Astrocyte (in vitro differentiated cells and primary cell): ENCODE measurements at regions not wholly inside any gene's neighbourhood (a gene's known extent, or its start where the extent isn't known, plus 50 kb on each side); places are given as distances from the start of the nearest gene placed in this dataset.

Experiments
- DNase-seq: peaks from one replicate; pipeline ENCODE4 v3.0.0-alpha.2; 2010; ENCODE audit warnings: low read depth
- FAIRE-seq: peaks from 2 replicates; lab custom pipeline; 2011; peaks lifted over from hg19 to GRCh38; lab: Jason Lieb, UNC
- H2AFZ ChIP-seq: 2 replicates; pipeline ENCODE4 v1.6.0; 2012; ENCODE audit warnings: low read depth, low read length, inconsistent platforms
- H3K27ac ChIP-seq: 2 replicates; pipeline ENCODE4 v1.5.1; 2011; ENCODE audit warnings: low read depth, low read length, inconsistent platforms
- H3K27me3 ChIP-seq: 2 replicates; pipeline ENCODE4 v1.6.0; 2011; ENCODE audit warnings: low read length, inconsistent platforms; ENCODE audit not compliant: insufficient read depth
- H3K36me3 ChIP-seq: 2 replicates; pipeline ENCODE4 v1.5.1; 2011; ENCODE audit warnings: low read length, inconsistent platforms; ENCODE audit not compliant: insufficient read depth
- H3K4me1 ChIP-seq: 2 replicates; pipeline ENCODE4 v1.5.1; 2011; ENCODE audit warnings: low read length, inconsistent platforms; ENCODE audit not compliant: insufficient read depth
- H3K4me2 ChIP-seq: 2 replicates; pipeline ENCODE4 v1.6.0; 2012; ENCODE audit warnings: low read length, inconsistent platforms
- H3K4me3 ChIP-seq: 2 replicates; pipeline ENCODE4 v1.5.1; 2011; ENCODE audit warnings: low read depth, mild to moderate bottlenecking, low read length, inconsistent platforms; ENCODE audit not compliant: insufficient read depth
- H3K79me2 ChIP-seq: 2 replicates; pipeline ENCODE4 v1.6.0; 2012; ENCODE audit warnings: mild to moderate bottlenecking, low read length, inconsistent platforms; ENCODE audit not compliant: insufficient read depth
- H3K9ac ChIP-seq: 2 replicates; pipeline ENCODE4 v1.6.0; 2012; ENCODE audit warnings: mild to moderate bottlenecking, low read length, inconsistent platforms
- H3K9me3 ChIP-seq: 2 replicates; pipeline ENCODE4 v1.5.1; 2012; ENCODE audit warnings: low read depth, mild to moderate bottlenecking, low read length, inconsistent platforms; ENCODE audit not compliant: insufficient read depth
- H4K20me1 ChIP-seq: 2 replicates; pipeline ENCODE4 v1.6.0; 2012; ENCODE audit warnings: low read length, inconsistent platforms; ENCODE audit not compliant: insufficient read depth
- H3K27ac Mint-ChIP-seq: one replicate; pipeline ENCODE4 v1.8.0; 2021; ENCODE audit warnings: mild to moderate bottlenecking, mixed read lengths; ENCODE audit not compliant: unreplicated experiment
- H3K27me3 Mint-ChIP-seq: one replicate; pipeline ENCODE4 v1.8.0; 2021; ENCODE audit warnings: low read depth, mixed read lengths; ENCODE audit not compliant: unreplicated experiment
- H3K36me3 Mint-ChIP-seq: one replicate; pipeline ENCODE4 v1.8.0; 2021; ENCODE audit warnings: low read depth, mixed read lengths; ENCODE audit not compliant: unreplicated experiment
- H3K4me1 Mint-ChIP-seq: one replicate; pipeline ENCODE4 v1.8.0; 2021; ENCODE audit warnings: low read depth, mixed read lengths; ENCODE audit not compliant: unreplicated experiment
- H3K4me3 Mint-ChIP-seq: one replicate; pipeline ENCODE4 v1.8.0; 2021; ENCODE audit warnings: mild to moderate bottlenecking, moderate library complexity, mixed read lengths; ENCODE audit not compliant: unreplicated experiment
- H3K9me3 Mint-ChIP-seq: one replicate; pipeline ENCODE4 v1.8.0; 2021; ENCODE audit warnings: mild to moderate bottlenecking, mixed read lengths; ENCODE audit not compliant: unreplicated experiment
- EZH2 ChIP-seq: IDR thresholded peaks from 2 replicates; pipeline ENCODE4 v1.6.1; 2012; ENCODE audit warnings: mild to moderate bottlenecking, low read length, inconsistent platforms; ENCODE audit not compliant: insufficient read depth
- TF ChIP-seq, protein P1 (sequence below): IDR thresholded peaks from 2 replicates; pipeline ENCODE4 v1.5.1; 2011; ENCODE audit warnings: low read depth, mild to moderate bottlenecking, inconsistent platforms, low read length, moderate library complexity; ENCODE audit not compliant: insufficient read depth

DNA sequence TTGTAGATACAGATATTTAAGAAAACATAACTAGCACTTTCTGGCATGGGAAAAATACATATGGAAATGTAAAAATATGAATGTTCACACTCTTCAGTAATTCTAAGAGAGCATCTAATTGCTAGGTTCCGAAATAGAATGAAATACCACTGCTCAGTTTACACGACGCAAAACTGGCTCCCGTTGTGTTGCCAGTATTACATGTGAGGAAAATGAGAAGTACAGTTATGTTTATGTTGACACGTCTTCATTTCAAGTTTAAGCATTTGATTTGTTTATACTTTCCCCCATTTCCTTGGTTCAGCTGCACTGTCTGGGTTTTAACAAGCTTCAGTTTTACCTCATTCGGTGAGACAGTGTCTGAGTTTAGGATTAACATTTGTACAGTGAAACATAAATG, 275.8 kb upstream of the SEMA3D start:
- H3K4me1 Mint-ChIP-seq: peaks cover 4% of the 10 kb centered on the region
- no peaks in the 10 kb centered on the region for H3K36me3 ChIP-seq
- no peaks in the 10 kb centered on the region for H3K9me3 Mint-ChIP-seq
- no peak overlapping the region for H3K4me3 ChIP-seq
- H3K4me3 Mint-ChIP-seq: no peak overlapping the region
- no peak for DNase-seq
- no peak overlapping the region for H3K9ac ChIP-seq
- no peak overlapping the region for H3K27ac ChIP-seq
- no peak overlapping the region for H3K4me2 ChIP-seq
- H3K9me3 ChIP-seq: no peaks in the 10 kb centered on the region
- peaks cover 2% of the 10 kb centered on the region for H3K27me3 ChIP-seq
- no peaks in the 10 kb centered on the region for H4K20me1 ChIP-seq
- H3K79me2 ChIP-seq: no peaks in the 10 kb centered on the region
- no peak for TF ChIP-seq EZH2
- TF ChIP-seq, protein P1, sequence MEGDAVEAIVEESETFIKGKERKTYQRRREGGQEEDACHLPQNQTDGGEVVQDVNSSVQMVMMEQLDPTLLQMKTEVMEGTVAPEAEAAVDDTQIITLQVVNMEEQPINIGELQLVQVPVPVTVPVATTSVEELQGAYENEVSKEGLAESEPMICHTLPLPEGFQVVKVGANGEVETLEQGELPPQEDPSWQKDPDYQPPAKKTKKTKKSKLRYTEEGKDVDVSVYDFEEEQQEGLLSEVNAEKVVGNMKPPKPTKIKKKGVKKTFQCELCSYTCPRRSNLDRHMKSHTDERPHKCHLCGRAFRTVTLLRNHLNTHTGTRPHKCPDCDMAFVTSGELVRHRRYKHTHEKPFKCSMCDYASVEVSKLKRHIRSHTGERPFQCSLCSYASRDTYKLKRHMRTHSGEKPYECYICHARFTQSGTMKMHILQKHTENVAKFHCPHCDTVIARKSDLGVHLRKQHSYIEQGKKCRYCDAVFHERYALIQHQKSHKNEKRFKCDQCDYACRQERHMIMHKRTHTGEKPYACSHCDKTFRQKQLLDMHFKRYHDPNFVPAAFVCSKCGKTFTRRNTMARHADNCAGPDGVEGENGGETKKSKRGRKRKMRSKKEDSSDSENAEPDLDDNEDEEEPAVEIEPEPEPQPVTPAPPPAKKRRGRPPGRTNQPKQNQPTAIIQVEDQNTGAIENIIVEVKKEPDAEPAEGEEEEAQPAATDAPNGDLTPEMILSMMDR: no peak
- H3K4me1 ChIP-seq: no peaks in the 10 kb centered on the region
- H3K27me3 Mint-ChIP-seq: no peaks in the 10 kb centered on the region
- H3K27ac Mint-ChIP-seq: no peak overlapping the region
- no peak overlapping the region for H2AFZ ChIP-seq
- no peak for FAIRE-seq
- H3K36me3 Mint-ChIP-seq: no peaks in the 10 kb centered on the region

DNA sequence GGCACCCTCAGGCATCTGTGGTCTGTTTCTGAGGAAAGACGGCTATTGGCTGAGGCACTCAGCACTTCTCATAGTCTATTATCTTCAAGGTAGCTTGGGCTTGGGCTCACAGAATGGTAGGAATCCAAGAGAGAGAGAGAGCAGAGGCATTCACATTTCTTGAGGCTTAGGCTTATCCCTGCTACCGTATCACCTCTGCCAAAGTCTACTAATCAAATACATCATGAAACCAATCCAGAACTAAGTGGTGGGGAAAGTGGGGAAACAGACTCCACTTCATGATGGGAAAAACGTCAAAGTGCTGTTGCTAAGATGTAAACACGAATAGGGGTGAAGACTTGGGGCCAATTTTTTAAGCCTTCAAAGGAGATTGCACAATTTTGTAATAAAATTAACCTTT, 271.1 kb upstream of the SEMA3D start:
- Histone ChIP-seq H3K9ac (no peak overlapping the region), H3K9me3 (no peaks in the 10 kb centered on the region), H3K4me2 (no peak overlapping the region), H2AFZ (no peak overlapping the region), H3K27ac (no peak overlapping the region), H3K27me3 (peaks cover 2% of the 10 kb centered on the region), H4K20me1 (no peaks in the 10 kb centered on the region), H3K4me3 (no peak overlapping the region), H3K4me1 (no peaks in the 10 kb centered on the region), H3K79me2 (no peaks in the 10 kb centered on the region), H3K36me3 (no peaks in the 10 kb centered on the region)
- no peaks in the 10 kb centered on the region for H3K9me3 Mint-ChIP-seq
- no peak overlapping the region for H3K4me3 Mint-ChIP-seq
- no peaks in the 10 kb centered on the region for H3K27me3 Mint-ChIP-seq
- no peaks in the 10 kb centered on the region for H3K36me3 Mint-ChIP-seq
- peak; percentile 10 for DNase-seq
- H3K4me1 Mint-ChIP-seq: no peaks in the 10 kb centered on the region
- no peak for FAIRE-seq
- no peak for TF ChIP-seq EZH2
- TF ChIP-seq, protein P1: no peak
- H3K27ac Mint-ChIP-seq: no peak overlapping the region

DNA sequence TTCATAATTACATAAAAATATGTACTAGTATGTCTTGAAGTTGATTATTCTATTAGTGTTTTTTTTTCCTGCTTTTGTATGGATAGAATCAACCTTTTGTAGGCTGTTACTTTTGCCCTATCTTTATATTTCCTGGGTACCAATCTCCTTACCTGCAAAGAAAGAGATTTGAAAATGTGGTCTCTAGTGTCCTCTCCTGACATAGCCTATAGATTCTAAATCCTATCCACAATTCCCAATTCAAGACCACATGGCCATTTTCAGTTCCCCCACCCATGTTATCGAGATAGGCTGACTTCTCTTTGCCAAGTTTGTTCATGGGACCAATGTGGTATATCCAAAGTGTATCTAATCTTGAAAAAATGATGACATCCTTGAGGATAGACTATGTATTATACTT, 269.4 kb upstream of the SEMA3D start:
- no peaks in the 10 kb centered on the region for H3K4me1 ChIP-seq
- H3K4me3 ChIP-seq: no peak overlapping the region
- Mint-ChIP-seq H3K4me1 (no peaks in the 10 kb centered on the region), H3K9me3 (no peaks in the 10 kb centered on the region), H3K27me3 (no peaks in the 10 kb centered on the region), H3K36me3 (no peaks in the 10 kb centered on the region), H3K27ac (no peak overlapping the region), H3K4me3 (no peak overlapping the region)
- H3K36me3 ChIP-seq: no peaks in the 10 kb centered on the region
- TF ChIP-seq EZH2: no peak
- TF ChIP-seq, protein P1: no peak
- no peak overlapping the region for H3K9ac ChIP-seq
- no peaks in the 10 kb centered on the region for H3K79me2 ChIP-seq
- no peak for FAIRE-seq
- DNase-seq: no peak
- H3K27ac ChIP-seq: no peak overlapping the region
- no peak overlapping the region for H2AFZ ChIP-seq
- no peaks in the 10 kb centered on the region for H4K20me1 ChIP-seq
- peaks cover 2% of the 10 kb centered on the region for H3K27me3 ChIP-seq
- no peak overlapping the region for H3K4me2 ChIP-seq
- no peaks in the 10 kb centered on the region for H3K9me3 ChIP-seq
